SK-N-SH (cell line): ENCODE measurements at regions not wholly inside any gene's neighbourhood (a gene's known extent, or its start where the extent isn't known, plus 50 kb on each side); places are given as distances from the start of the nearest gene placed in this dataset.
"Not testable (repeated sequence)": the region's sequence is repeated elsewhere in the genome, so short reads cannot be mapped to it uniquely, and the experiment has no call there.

Source experiments
- CTCF ChIA-PET: fragments of 300-600, 350-600 bp; formaldehyde crosslinking; extraction: SDS; loops from one replicate; lab custom pipeline; 2021; lab: Yijun Ruan, JAX
- POLR2A ChIA-PET: fragments of 350-600 bp; sonication (Branson Sonifier 250); formaldehyde crosslinking; extraction: SDS; loops from one replicate; lab custom pipeline; 2020; ENCODE audit warnings: antibody characterized with exemption, inconsistent platforms; lab: Yijun Ruan, JAX
- DNase-seq: peaks from one replicate; pipeline ENCODE4 v3.0.0; 2012
- H2AFZ ChIP-seq: fragments of 200-600 bp; sonication (generic); 2 replicates; pipeline ENCODE4 v1.8.1; 2016; ENCODE audit warnings: antibody characterized with exemption, mild to moderate bottlenecking, low read depth
- H3F3A ChIP-seq: fragments of 200-600 bp; sonication (generic); replicated peaks from 2 replicates; pipeline ENCODE3; 2016; ENCODE audit warnings: antibody characterized with exemption, mild to moderate bottlenecking; ENCODE audit not compliant: insufficient read depth
- H3K27ac ChIP-seq, 2 experiments: fragments of 200-500 bp in 1 of 2; fragments of 200-600 bp in 1 of 2; sonication (Bioruptor generic) in 1 of 2; sonication (generic), shearing (Covaris generic) in 1 of 2; 2 replicates each; pipeline versions ENCODE4 v1.5.1 to v1.6.1; 2014 to 2016; ENCODE audit warnings: low read depth in 2 of 2, inconsistent platforms in 1 of 2, low read length in 1 of 2, mild to moderate bottlenecking in 1 of 2, mixed read lengths in 1 of 2
- H3K27me3 ChIP-seq: fragments of 200-600 bp; sonication (generic), shearing (Covaris generic); 2 replicates; pipeline ENCODE4 v1.6.1; 2016; ENCODE audit warnings: mixed run types; ENCODE audit not compliant: insufficient read depth
- H3K36me3 ChIP-seq, 2 experiments: fragments of 200-500 bp in 1 of 2; fragments of 200-600 bp in 1 of 2; sonication (Bioruptor generic) in 1 of 2; sonication (generic) in 1 of 2; replicated peaks in 1 of 2; 2 replicates each; pipeline versions ENCODE3 to v1.5.1; 2014 to 2016; ENCODE audit warnings: low read length in 1 of 2, mild to moderate bottlenecking in 1 of 2; ENCODE audit not compliant: insufficient read depth in 2 of 2, control insufficient read depth in 1 of 2
- H3K4me1 ChIP-seq, 2 experiments: fragments of 200-500 bp in 1 of 2; fragments of 200-600 bp in 1 of 2; sonication (Bioruptor generic) in 1 of 2; sonication (generic), shearing (Covaris generic) in 1 of 2; 2 replicates each; pipeline versions ENCODE4 v1.5.1 to v1.6.1; 2014 to 2016; ENCODE audit warnings: low read depth in 1 of 2, low read length in 1 of 2, mixed run types in 1 of 2; ENCODE audit not compliant: insufficient read depth in 2 of 2, control insufficient read depth in 1 of 2
- H3K4me2 ChIP-seq: fragments of 200-600 bp; sonication (generic), shearing (Covaris generic); 2 replicates; pipeline ENCODE4 v1.6.1; 2017; ENCODE audit warnings: mixed run types
- H3K4me3 ChIP-seq, 2 experiments: fragments of 200-500 bp in 1 of 2; fragments of 200-600 bp in 1 of 2; sonication (Bioruptor generic) in 1 of 2; sonication (generic), shearing (Covaris generic) in 1 of 2; 2 replicates each; pipeline versions ENCODE4 v1.5.1 to v1.8.1; 2014 to 2016; ENCODE audit warnings: low read depth in 2 of 2, inconsistent platforms in 1 of 2, low read length in 1 of 2, mild to moderate bottlenecking in 1 of 2, mixed read lengths in 1 of 2, moderate library complexity in 1 of 2
- H3K79me2 ChIP-seq: fragments of 200-600 bp; sonication (generic); 2 replicates; pipeline ENCODE4 v1.8.1; 2017; ENCODE audit warnings: mild to moderate bottlenecking; ENCODE audit not compliant: insufficient read depth
- H3K9ac ChIP-seq: fragments of 200-600 bp; sonication (generic); 2 replicates; pipeline ENCODE4 v1.6.1; 2017; ENCODE audit warnings: mixed run types
- H3K9me2 ChIP-seq: fragments of 200-600 bp; sonication (generic); 2 replicates; pipeline ENCODE4 v1.6.1; 2017; ENCODE audit warnings: mixed run types
- H3K9me3 ChIP-seq: fragments of 200-600 bp; sonication (generic); 2 replicates; pipeline ENCODE4 v1.6.1; 2017; ENCODE audit warnings: mixed run types, mild to moderate bottlenecking, moderate library complexity
- H4K20me1 ChIP-seq: fragments of 200-600 bp; sonication (generic); 2 replicates; pipeline ENCODE4 v1.6.1; 2017; ENCODE audit warnings: mild to moderate bottlenecking, mixed run types; ENCODE audit not compliant: insufficient read depth
- CHD2 ChIP-seq: fragments of 150-350 bp; IDR thresholded peaks from 2 replicates; pipeline ENCODE4 v1.6.1; 2018; ENCODE audit warnings: low read length; ENCODE audit not compliant: partially characterized antibody
- ELF1 ChIP-seq: IDR thresholded peaks from 2 replicates; pipeline ENCODE4 v1.4.0; 2012
- EP300 ChIP-seq, 2 experiments: IDR thresholded peaks; 2 replicates each; pipeline versions ENCODE4 v1.4.0 to v1.6.1; 2012; ENCODE audit warnings: borderline replicate concordance in 1 of 2, low read depth in 1 of 2, low read length in 1 of 2
- EZH2phosphoT487 ChIP-seq: fragments of 200-600 bp; sonication (generic); IDR thresholded peaks from 2 replicates; pipeline ENCODE4 v1.6.1; 2017; ENCODE audit warnings: low read depth, mixed run types, mild to moderate bottlenecking, antibody characterized with exemption, moderate library complexity, borderline replicate concordance
- GABPA ChIP-seq: IDR thresholded peaks from 2 replicates; pipeline ENCODE4 v1.4.0; 2012; ENCODE audit warnings: low read depth, mild to moderate bottlenecking
- JUND ChIP-seq: IDR thresholded peaks from 2 replicates; pipeline ENCODE4 v1.4.0; 2012
- MEF2A ChIP-seq: IDR thresholded peaks from 2 replicates; pipeline ENCODE4 v1.4.0; 2012; ENCODE audit warnings: low read depth, borderline replicate concordance
- NRF1 ChIP-seq: IDR thresholded peaks from 2 replicates; pipeline ENCODE4 v1.6.1; 2012; ENCODE audit warnings: low read depth, mild to moderate bottlenecking, low read length
- RFX5 ChIP-seq: IDR thresholded peaks from 2 replicates; pipeline ENCODE4 v1.6.1; 2012; ENCODE audit warnings: mild to moderate bottlenecking, improper control_type of control experiment, low read length
- RXRA ChIP-seq: IDR thresholded peaks from 2 replicates; pipeline ENCODE4 v1.4.0; 2012; ENCODE audit warnings: low read depth, mild to moderate bottlenecking, borderline replicate concordance
- TEAD4 ChIP-seq: IDR thresholded peaks from 2 replicates; pipeline ENCODE4 v1.4.0; 2012; ENCODE audit warnings: mild to moderate bottlenecking, borderline replicate concordance; ENCODE audit not compliant: insufficient read depth
- USF2 ChIP-seq: fragments of 150-350 bp; IDR thresholded peaks from 2 replicates; pipeline ENCODE4 v1.6.1; 2017; ENCODE audit warnings: antibody characterized with exemption, low read length, low read depth, borderline replicate concordance
- ZBTB33 ChIP-seq: IDR thresholded peaks from 2 replicates; pipeline ENCODE4 v1.4.0; 2012; ENCODE audit warnings: low read depth, borderline replicate concordance
- WGBS: methylation state at CpG from one replicate; pipeline ENCODE4 v1.1.6; 2017; ENCODE audit warnings: low lambda C conversion rate; 5-methylcytosine and 5-hydroxymethylcytosine counted together
- TF ChIP-seq, protein P1 (sequence below): fragments of 200-600 bp; sonication (generic); IDR thresholded peaks from 2 replicates; pipeline ENCODE4 v1.6.1; 2017; ENCODE audit warnings: antibody characterized with exemption, mild to moderate bottlenecking, moderate library complexity
- TF ChIP-seq, protein P2 (sequence below): IDR thresholded peaks from 2 replicates; pipeline ENCODE4; 2012
- TF ChIP-seq, protein P3 (sequence below): IDR thresholded peaks from 2 replicates; pipeline ENCODE4 v1.4.0; 2012; ENCODE audit warnings: low read depth

- TF ChIP-seq, protein P1, sequence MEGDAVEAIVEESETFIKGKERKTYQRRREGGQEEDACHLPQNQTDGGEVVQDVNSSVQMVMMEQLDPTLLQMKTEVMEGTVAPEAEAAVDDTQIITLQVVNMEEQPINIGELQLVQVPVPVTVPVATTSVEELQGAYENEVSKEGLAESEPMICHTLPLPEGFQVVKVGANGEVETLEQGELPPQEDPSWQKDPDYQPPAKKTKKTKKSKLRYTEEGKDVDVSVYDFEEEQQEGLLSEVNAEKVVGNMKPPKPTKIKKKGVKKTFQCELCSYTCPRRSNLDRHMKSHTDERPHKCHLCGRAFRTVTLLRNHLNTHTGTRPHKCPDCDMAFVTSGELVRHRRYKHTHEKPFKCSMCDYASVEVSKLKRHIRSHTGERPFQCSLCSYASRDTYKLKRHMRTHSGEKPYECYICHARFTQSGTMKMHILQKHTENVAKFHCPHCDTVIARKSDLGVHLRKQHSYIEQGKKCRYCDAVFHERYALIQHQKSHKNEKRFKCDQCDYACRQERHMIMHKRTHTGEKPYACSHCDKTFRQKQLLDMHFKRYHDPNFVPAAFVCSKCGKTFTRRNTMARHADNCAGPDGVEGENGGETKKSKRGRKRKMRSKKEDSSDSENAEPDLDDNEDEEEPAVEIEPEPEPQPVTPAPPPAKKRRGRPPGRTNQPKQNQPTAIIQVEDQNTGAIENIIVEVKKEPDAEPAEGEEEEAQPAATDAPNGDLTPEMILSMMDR = no peak
- no peak for TF ChIP-seq CHD2
- no peak for TF ChIP-seq TEAD4
Measured at GRCh38 chr13:88840085-88840484, 1168.9 kb downstream of the SLITRK5 start (continued).

DNA sequence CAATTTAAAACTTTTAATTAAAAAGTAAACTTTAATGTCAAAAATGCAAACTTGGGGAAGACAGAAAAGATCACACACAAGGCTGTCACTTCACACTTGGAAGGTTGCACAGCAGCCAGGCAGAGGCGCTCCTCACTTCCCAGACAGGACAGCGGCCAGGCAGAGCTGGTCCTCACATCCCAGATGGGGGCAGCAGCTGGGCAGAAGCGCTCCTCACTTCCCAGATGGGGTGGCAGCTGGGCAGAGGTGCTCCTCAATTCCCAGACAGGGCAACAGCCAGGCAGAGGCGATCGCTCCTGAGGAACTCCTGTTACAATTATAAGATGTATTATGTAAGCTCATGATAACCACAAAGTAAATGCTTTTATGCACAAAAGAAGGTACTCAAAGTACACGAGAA lies 1181.1 kb downstream of the SLITRK5 start:
- H3F3A ChIP-seq, H3K36me3 ChIP-seq, DNase-seq, H3K4me3 ChIP-seq, H3K79me2 ChIP-seq, H3K27ac ChIP-seq, CTCF ChIA-PET, H2AFZ ChIP-seq, H3K4me1 ChIP-seq, H3K4me2 ChIP-seq, H3K9ac ChIP-seq, H4K20me1 ChIP-seq, H3K9me3 ChIP-seq, H3K9me2 ChIP-seq, POLR2A ChIA-PET, H3K27me3 ChIP-seq: not testable (repeated sequence)
- 50% methylated on average over 6 of the region's 6 CpGs for WGBS

- H3K79me2 ChIP-seq = no peaks in the 10 kb centered on the region
- no peak overlapping the region for H3K4me3 ChIP-seq
- H3K9ac ChIP-seq = no peak overlapping the region
- ChIA-PET CTCF (interaction anchor here (0.6 kb wide), 1 partner anchor 206 kb away, joined by 3 read pairs; no protein-coding TSS in a partner anchor), POLR2A (no interaction called here)
- H3K4me2 ChIP-seq = no peak overlapping the region
- TF ChIP-seq TEAD4 (no peak), RFX5 (no peak), ZBTB33 (no peak), NRF1 (no peak), EZH2phosphoT487 (no peak), RXRA (no peak), EP300 (IDR thresholded peaks at IDR 0.05; ENCODE audit: borderline replicate concordance in 1 of 2, low read depth in 1 of 2, low read length in 1 of 2) (no peak), JUND (no peak), ELF1 (no peak), GABPA (no peak), USF2 (no peak), CHD2 (no peak), MEF2A (no peak)
- TF ChIP-seq, protein P1 = no peak
- TF ChIP-seq, protein P2, sequence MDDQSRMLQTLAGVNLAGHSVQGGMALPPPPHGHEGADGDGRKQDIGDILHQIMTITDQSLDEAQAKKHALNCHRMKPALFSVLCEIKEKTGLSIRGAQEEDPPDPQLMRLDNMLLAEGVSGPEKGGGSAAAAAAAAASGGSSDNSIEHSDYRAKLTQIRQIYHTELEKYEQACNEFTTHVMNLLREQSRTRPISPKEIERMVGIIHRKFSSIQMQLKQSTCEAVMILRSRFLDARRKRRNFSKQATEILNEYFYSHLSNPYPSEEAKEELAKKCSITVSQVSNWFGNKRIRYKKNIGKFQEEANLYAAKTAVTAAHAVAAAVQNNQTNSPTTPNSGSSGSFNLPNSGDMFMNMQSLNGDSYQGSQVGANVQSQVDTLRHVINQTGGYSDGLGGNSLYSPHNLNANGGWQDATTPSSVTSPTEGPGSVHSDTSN = no peak
- TF ChIP-seq, protein P3, sequence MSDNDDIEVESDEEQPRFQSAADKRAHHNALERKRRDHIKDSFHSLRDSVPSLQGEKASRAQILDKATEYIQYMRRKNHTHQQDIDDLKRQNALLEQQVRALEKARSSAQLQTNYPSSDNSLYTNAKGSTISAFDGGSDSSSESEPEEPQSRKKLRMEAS = no peak
- no peak overlapping the region for H2AFZ ChIP-seq
- H3K27ac ChIP-seq = no peak overlapping the region
- no peak for DNase-seq
- H3F3A ChIP-seq = no peaks in the 10 kb centered on the region
- no peaks in the 10 kb centered on the region for H3K9me3 ChIP-seq
- H3K4me1 ChIP-seq = peaks cover 0 to 2% of the 10 kb centered on the region in 2 experiments; a peak in 1 of 4 replicates
- H3K36me3 ChIP-seq = no peaks in the 10 kb centered on the region
- no peaks in the 10 kb centered on the region for H3K27me3 ChIP-seq
- H3K9me2 ChIP-seq = no peaks in the 10 kb centered on the region; the same call in 1 of the 2 replicates
- no peaks in the 10 kb centered on the region for H4K20me1 ChIP-seq
- 74% methylated on average over 1 of the region's 1 CpG for WGBS
Measured at GRCh38 chr13:88857256-88857655, 1186.1 kb downstream of the SLITRK5 start.
